Endothelial cell of umbilical vein (primary cell): ENCODE measurements at regions not wholly inside any gene's neighbourhood (a gene's known extent, or its start where the extent isn't known, plus 50 kb on each side); places are given as distances from the start of the nearest gene placed in this dataset.

ENCODE experiments used
- BruUV-seq: library from RNA; stranded (reverse); fragments of 400-500 nt; replicated peaks from 2 replicates; lab custom pipeline; 2021; lab: Mats Ljungman, UMichigan
- CTCF ChIA-PET: fragments of 300-600, 350-600 bp; sonication (Branson Sonifier 250); formaldehyde crosslinking; loops from one replicate; lab custom pipeline; 2021; ENCODE audit warnings: antibody characterized with exemption, inconsistent platforms; lab: Charles Lee
- POLR2A ChIA-PET: fragments of 300-600, 350-600 bp; sonication (Branson Sonifier 250); formaldehyde crosslinking; loops from one replicate; lab custom pipeline; 2021; ENCODE audit warnings: antibody characterized with exemption, inconsistent platforms; lab: Charles Lee
- DNase-seq: peaks from one replicate; pipeline ENCODE4 v3.0.0-alpha.2; 2011; ENCODE audit warnings: low read depth, low spot score
- FAIRE-seq: peaks from 2 replicates; lab custom pipeline; 2011; peaks lifted over from hg19 to GRCh38; lab: Jason Lieb, UNC
- H2AFZ ChIP-seq: 2 replicates; pipeline ENCODE4 v1.6.0; 2012; ENCODE audit warnings: low read depth, low read length, control low read depth, inconsistent platforms
- H3K27ac ChIP-seq: 2 replicates; pipeline ENCODE4 v1.5.1; 2011; ENCODE audit warnings: low read depth, mild to moderate bottlenecking, control low read depth, low read length, moderate library complexity; ENCODE audit not compliant: insufficient read depth
- H3K27me3 ChIP-seq, 2 experiments: 2 replicates each; pipeline versions ENCODE4 v1.6.0 to v1.6.1; 2011; ENCODE audit warnings: low read length in 2 of 2, mixed read lengths in 1 of 2; ENCODE audit not compliant: control insufficient read depth in 2 of 2, insufficient read depth in 2 of 2
- H3K36me3 ChIP-seq, 2 experiments: 2 replicates in 1 of 2; 3 replicates in 1 of 2; pipeline ENCODE4 v1.5.1; 2011; ENCODE audit warnings: low read length in 2 of 2, mild to moderate bottlenecking in 1 of 2, moderate library complexity in 1 of 2; ENCODE audit not compliant: control insufficient read depth in 2 of 2, insufficient read depth in 2 of 2; ENCODE audit errors: extremely low read depth in 1 of 2
- H3K4me1 ChIP-seq: 3 replicates; pipeline ENCODE4 v1.5.1; 2011; ENCODE audit warnings: mild to moderate bottlenecking, low read length; ENCODE audit not compliant: control insufficient read depth, insufficient read depth; ENCODE audit errors: extremely low read depth
- H3K4me2 ChIP-seq: 2 replicates; pipeline ENCODE4 v1.6.1; 2011; ENCODE audit warnings: low read length, control low read depth, mixed read lengths; ENCODE audit not compliant: insufficient read depth
- H3K4me3 ChIP-seq, 3 experiments: fragments of 200-600 bp in 1 of 3; sonication (generic), shearing (Covaris generic) in 1 of 3; replicated peaks in 1 of 3; 2 replicates each; pipeline ENCODE4 v1.5.1; 2011 to 2016; ENCODE audit warnings: control low read depth in 3 of 3, low read length in 3 of 3, mild to moderate bottlenecking in 2 of 3, inconsistent platforms in 1 of 3, low read depth in 1 of 3, moderate library complexity in 1 of 3; ENCODE audit not compliant: insufficient read depth in 1 of 3
- H3K79me2 ChIP-seq: 2 replicates; pipeline ENCODE4 v1.6.0; 2012; ENCODE audit warnings: low read length, inconsistent platforms; ENCODE audit not compliant: control insufficient read depth, insufficient read depth
- H3K9ac ChIP-seq: replicated peaks from 2 replicates; pipeline ENCODE3; 2011; ENCODE audit warnings: low read length, control low read depth; ENCODE audit not compliant: insufficient read depth; ENCODE audit errors: extremely low read depth
- H3K9me1 ChIP-seq: replicated peaks from 3 replicates; pipeline ENCODE4 v1.6.0; 2011; ENCODE audit warnings: mild to moderate bottlenecking, low read length; ENCODE audit not compliant: control insufficient read depth, insufficient read depth; ENCODE audit errors: extremely low read depth
- H3K9me3 ChIP-seq: replicated peaks from 2 replicates; pipeline ENCODE4 v1.5.1; 2012; ENCODE audit warnings: low read length, inconsistent platforms; ENCODE audit not compliant: control insufficient read depth, insufficient read depth
- H4K20me1 ChIP-seq: replicated peaks from 2 replicates; pipeline ENCODE3; 2011; ENCODE audit warnings: mild to moderate bottlenecking, low read length; ENCODE audit not compliant: control insufficient read depth, insufficient read depth; ENCODE audit errors: extremely low read depth
- CTCF ChIP-seq, 2 donors: IDR thresholded peaks; 1 replicate in 1 of 2; 2 replicates in 1 of 2; pipeline ENCODE4 v1.5.1; 2011; ENCODE audit warnings: low read length in 2 of 2, mild to moderate bottlenecking in 2 of 2, moderate library complexity in 2 of 2, control low read depth in 1 of 2, inconsistent platforms in 1 of 2, low read depth in 1 of 2; ENCODE audit not compliant: insufficient read depth in 1 of 2; ENCODE audit errors: extremely low read depth in 1 of 2
- EZH2 ChIP-seq: IDR thresholded peaks from 2 replicates; pipeline ENCODE4 v1.6.1; 2012; ENCODE audit warnings: borderline replicate concordance, low read depth, mild to moderate bottlenecking, moderate library complexity, low read length, inconsistent platforms; ENCODE audit not compliant: severe bottlenecking
- FOS ChIP-seq: IDR thresholded peaks from 2 replicates; pipeline ENCODE4 v1.6.1; 2011; ENCODE audit warnings: mild to moderate bottlenecking, low read length, moderate library complexity, borderline replicate concordance; ENCODE audit not compliant: insufficient read depth
- GATA2 ChIP-seq: IDR thresholded peaks from 2 replicates; pipeline ENCODE4 v1.7.0; 2011; ENCODE audit warnings: low read depth, mild to moderate bottlenecking, moderate library complexity, mixed read lengths, low read length; ENCODE audit not compliant: insufficient read length, insufficient read depth
- JUN ChIP-seq: IDR thresholded peaks from 2 replicates; pipeline ENCODE4 v1.6.1; 2011; ENCODE audit warnings: borderline replicate concordance, low read depth; ENCODE audit not compliant: insufficient read length, insufficient read depth
- MYC ChIP-seq: IDR thresholded peaks from one replicate; pipeline ENCODE4 v1.6.1; 2011; ENCODE audit warnings: mild to moderate bottlenecking, low read depth, low read length
- POLR2A ChIP-seq: IDR thresholded peaks from 2 replicates; pipeline ENCODE4 v1.6.1; 2012; ENCODE audit warnings: low read depth, mild to moderate bottlenecking, control low read depth, low read length
- POLR2AphosphoS5 ChIP-seq: IDR thresholded peaks from 2 replicates; pipeline ENCODE4 v1.6.1; 2012; ENCODE audit warnings: low read depth, mild to moderate bottlenecking, control low read depth, low read length, moderate library complexity; ENCODE audit not compliant: insufficient read depth
- dilution Hi-C: fragments of 300-500 bp; cut with MboI; formaldehyde crosslinking; loops from one replicate; pipeline ENCODE4 v1.15.0; 2019; ENCODE audit warnings: low sequenced_read_pairs; ENCODE audit not compliant: extremely low pct_ligation_motif_present
- intact Hi-C: fragments of 100-400 bp; cut with micrococcal nuclease; formaldehyde crosslinking; loops from one replicate; pipeline ENCODE4 v1.10.0; 2022
- TF ChIP-seq, protein P1 (sequence below): IDR thresholded peaks from 2 replicates; pipeline ENCODE4 v1.6.1; 2011; ENCODE audit not compliant: insufficient read depth, insufficient read length

GRCh38 chr1:207243442-207244408, 77.8 kb upstream of the CD55 start:
- H3K27me3 ChIP-seq, result no peaks in the 10 kb centered on the region
- no peak overlapping the region for H3K27ac ChIP-seq
- H2AFZ ChIP-seq, result no peak overlapping the region
- no peak overlapping the region for H3K4me3 ChIP-seq
- no peak overlapping the region for H3K9ac ChIP-seq
- TF ChIP-seq FOS (no peak), CTCF (IDR thresholded peaks at IDR 0.05; ENCODE audit: extremely low read depth in 1 of 2, insufficient read depth in 1 of 2, low read depth in 1 of 2, low read length in 2 of 2) (no peak), POLR2A (no peak), GATA2 (no peak), MYC (no peak), JUN (no peak), EZH2 (no peak), POLR2AphosphoS5 (no peak)
- TF ChIP-seq, protein P1, sequence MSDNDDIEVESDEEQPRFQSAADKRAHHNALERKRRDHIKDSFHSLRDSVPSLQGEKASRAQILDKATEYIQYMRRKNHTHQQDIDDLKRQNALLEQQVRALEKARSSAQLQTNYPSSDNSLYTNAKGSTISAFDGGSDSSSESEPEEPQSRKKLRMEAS, result no peak
- BruUV-seq, result no TSS peak
- no peaks in the 10 kb centered on the region for H3K36me3 ChIP-seq
- no peaks in the 10 kb centered on the region for H4K20me1 ChIP-seq
- ChIA-PET CTCF (interaction anchor here (1.1 kb wide), 1 partner anchor 159 kb away, joined by 5 read pairs; no protein-coding TSS in a partner anchor), POLR2A (no interaction called here)
- no peaks in the 10 kb centered on the region for H3K9me1 ChIP-seq
- H3K9me3 ChIP-seq, result no peaks in the 10 kb centered on the region
- no peaks in the 10 kb centered on the region for H3K79me2 ChIP-seq
- H3K4me1 ChIP-seq, result peaks cover 19% of the 10 kb centered on the region
- dilution Hi-C loops (no loop called here), intact Hi-C loops (no loop called here)
- no peak for DNase-seq
- H3K4me2 ChIP-seq, result no peak overlapping the region
- no peak for FAIRE-seq
